Smooth muscle cell (in vitro differentiated cells): ENCODE measurements at regions not wholly inside any gene's neighbourhood (a gene's known extent, or its start where the extent isn't known, plus 50 kb on each side); places are given as distances from the start of the nearest gene placed in this dataset. TPM values are rescaled to one million over a fixed set of nuclear protein-coding genes. Genes with fewer than 3 reads are reported as not detected.

Experiments
- DNase-seq: peaks from one replicate; lab custom pipeline; 2025; ENCODE audit not compliant: unreplicated experiment; lab: John Stamatoyannopoulos, UW
- H2AFZ ChIP-seq: fragments of 200-600 bp; sonication (generic); 2 replicates; pipeline ENCODE4 v1.6.0; 2016; ENCODE audit warnings: antibody characterized with exemption, low read depth, mild to moderate bottlenecking
- H3F3A ChIP-seq: fragments of 200-600 bp; sonication (generic); 2 replicates; pipeline ENCODE4 v1.6.0; 2017; ENCODE audit warnings: antibody characterized with exemption, low read depth
- H3K27ac ChIP-seq: fragments of 200-600 bp; sonication (generic); 2 replicates; pipeline ENCODE4 v1.5.1; 2016; ENCODE audit warnings: low read depth, mild to moderate bottlenecking
- H3K27me3 ChIP-seq: fragments of 200-600 bp; sonication (generic); 2 replicates; pipeline ENCODE4 v1.6.1; 2016; ENCODE audit warnings: low read depth, mild to moderate bottlenecking
- H3K36me3 ChIP-seq: fragments of 200-600 bp; sonication (generic); 2 replicates; pipeline ENCODE4 v1.5.1; 2016; ENCODE audit warnings: low read depth
- H3K4me1 ChIP-seq: fragments of 200-600 bp; sonication (generic); 2 replicates; pipeline ENCODE4 v1.5.1; 2016; ENCODE audit warnings: low read depth
- H3K4me2 ChIP-seq: fragments of 200-600 bp; sonication (generic); 2 replicates; pipeline ENCODE4 v1.6.0; 2016; ENCODE audit warnings: mild to moderate bottlenecking
- H3K4me3 ChIP-seq: fragments of 200-600 bp; sonication (generic); 2 replicates; pipeline ENCODE4 v1.5.1; 2016; ENCODE audit warnings: mild to moderate bottlenecking
- H3K79me2 ChIP-seq: fragments of 200-600 bp; sonication (generic); 2 replicates; pipeline ENCODE4 v1.6.0; 2016; ENCODE audit warnings: low read depth, mild to moderate bottlenecking
- H3K9ac ChIP-seq: fragments of 200-600 bp; sonication (generic); 2 replicates; pipeline ENCODE4 v1.6.0; 2016; ENCODE audit warnings: low read depth
- H3K9me3 ChIP-seq: fragments of 200-600 bp; sonication (generic); replicated peaks from 2 replicates; pipeline ENCODE4 v1.5.1; 2016; ENCODE audit warnings: low read depth
- H4K20me1 ChIP-seq: fragments of 200-600 bp; sonication (generic); 2 replicates; pipeline ENCODE4 v1.6.0; 2016; ENCODE audit warnings: low read depth
- CTCF ChIP-seq: fragments of 200-600 bp; sonication (generic); IDR thresholded peaks from 2 replicates; pipeline ENCODE4 v1.5.1; 2017; ENCODE audit warnings: borderline replicate concordance, mild to moderate bottlenecking, antibody characterized with exemption; ENCODE audit not compliant: insufficient read depth, poor library complexity, severe bottlenecking
- WGBS: methylation state at CpG from one replicate; pipeline ENCODE4 v1.1.7; 2016; ENCODE audit warnings: low lambda C conversion rate; 5-methylcytosine and 5-hydroxymethylcytosine counted together
- microRNA counts: library from miRNA; unstranded; fragments of <30 nt; microRNA quantifications from one replicate; lab custom pipeline; 2016
- microRNA-seq: library from miRNA; unstranded; fragments of <30 nt; microRNA quantifications from one replicate; pipeline ENCODE4, GENCODE V29; 2016; ENCODE audit warnings: borderline number of aligned reads
- small RNA-seq: library from RNA; depleted of rRNA; stranded (forward); fragments of <200 nt; gene quantifications from one replicate; pipeline ENCODE3, GENCODE V24; 2014

GRCh38 chr3:163129287-163129686 lies 1632.7 kb downstream of the OTOL1 start:
- no peak overlapping the region for H3K4me3 ChIP-seq
- no peak overlapping the region for H3K4me2 ChIP-seq
- H3K9me3 ChIP-seq: no peaks in the 10 kb centered on the region
- H3K9ac ChIP-seq: no peak overlapping the region
- H4K20me1 ChIP-seq: no peaks in the 10 kb centered on the region
- H3K27ac ChIP-seq: no peak overlapping the region
- H3F3A ChIP-seq: no peaks in the 10 kb centered on the region
- no peaks in the 10 kb centered on the region for H3K4me1 ChIP-seq
- no peak overlapping the region for H2AFZ ChIP-seq
- DNase-seq: no peak
- no peaks in the 10 kb centered on the region for H3K27me3 ChIP-seq
- WGBS: 88% methylated on average over 3 of the region's 3 CpGs
- no peaks in the 10 kb centered on the region for H3K36me3 ChIP-seq
- H3K79me2 ChIP-seq: no peaks in the 10 kb centered on the region
- TF ChIP-seq CTCF: no peak

DNA sequence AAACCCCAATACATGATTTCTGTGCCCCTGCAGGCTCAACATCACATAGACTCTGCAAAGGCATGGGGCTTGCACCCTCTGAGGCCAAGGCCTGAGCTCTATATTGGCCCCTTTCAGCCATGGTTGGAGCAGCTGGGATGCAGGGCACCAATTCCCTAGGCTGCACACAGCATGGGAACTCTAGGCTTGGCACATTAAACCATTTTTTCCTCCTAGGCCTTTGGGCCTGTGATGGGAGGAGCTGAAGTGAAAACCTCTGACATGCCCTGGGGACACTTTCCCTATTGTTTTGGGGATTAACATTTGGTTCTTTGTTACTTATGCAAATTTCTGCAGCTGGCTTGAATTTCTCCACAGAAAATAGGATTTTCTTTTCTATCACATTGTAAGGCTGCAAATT lies 1629.5 kb downstream of the OTOL1 start:
- H3K79me2 ChIP-seq: no peaks in the 10 kb centered on the region
- TF ChIP-seq CTCF: no peak
- H2AFZ ChIP-seq: no peak overlapping the region
- H3K27me3 ChIP-seq: no peaks in the 10 kb centered on the region
- no peak for DNase-seq
- H3K4me3 ChIP-seq: no peak overlapping the region
- H3K9me3 ChIP-seq: no peaks in the 10 kb centered on the region
- no peaks in the 10 kb centered on the region for H4K20me1 ChIP-seq
- H3K27ac ChIP-seq: no peak overlapping the region
- no peaks in the 10 kb centered on the region for H3K4me1 ChIP-seq
- H3K9ac ChIP-seq: no peak overlapping the region
- no peaks in the 10 kb centered on the region for H3F3A ChIP-seq
- H3K4me2 ChIP-seq: no peak overlapping the region
- H3K36me3 ChIP-seq: no peaks in the 10 kb centered on the region

MicroRNAs encoded in the stretch of these regions (microRNA counts, 767-probe panel; counts per million panel counts)
- microRNA hsa-miR-1263 (lab: Ali Mortazavi, UCI): 183 counts per million

Small RNAs in the stretch of these regions (microRNA-seq; reads per million reads assigned to microRNA genes)
- gene MIR1263: not detected

Small RNAs in the stretch of these regions (small RNA-seq; reads per million reads assigned to genes)
- gene MIR1263 (not detected), gene RNU7-82P (not detected)
